Loucy (cell line): ENCODE measurements at regions not wholly inside any gene's neighbourhood (a gene's known extent, or its start where the extent isn't known, plus 50 kb on each side); places are given as distances from the start of the nearest gene placed in this dataset.

Source experiments
- EZH2phosphoT487 ChIP-seq: fragments of 200-600 bp; IDR thresholded peaks from 2 replicates; pipeline ENCODE4 v1.6.1; 2018; ENCODE audit warnings: antibody characterized with exemption, mild to moderate bottlenecking, moderate library complexity, borderline replicate concordance
- TF ChIP-seq, protein P1 (sequence below): fragments of 200-600 bp; sonication (generic); conservative IDR thresholded peaks from 2 replicates; pipeline ENCODE4 v1.5.1; 2014; ENCODE audit warnings: mild to moderate bottlenecking, antibody characterized with exemption, low read length

DNA sequence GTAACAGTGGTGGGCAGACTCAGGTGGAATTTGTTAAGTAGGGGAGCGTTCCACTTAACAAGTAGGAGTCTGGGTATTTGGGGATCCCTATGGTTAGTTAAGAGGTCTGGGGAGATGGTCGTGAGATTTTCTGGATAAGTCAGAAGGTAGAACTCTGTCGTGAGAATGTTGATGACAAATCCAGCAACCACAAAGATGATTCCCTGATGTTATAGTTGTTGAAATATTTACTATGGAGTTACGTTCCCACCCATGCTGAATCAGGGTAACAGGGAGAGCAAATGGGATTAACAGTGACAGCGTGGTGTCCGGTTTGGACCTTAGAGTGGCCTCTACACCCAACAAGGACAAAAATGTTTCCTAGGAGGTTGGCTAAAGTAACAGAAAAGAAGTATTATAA, 110.8 kb downstream of the MFSD1 start:
- TF ChIP-seq, protein P1, sequence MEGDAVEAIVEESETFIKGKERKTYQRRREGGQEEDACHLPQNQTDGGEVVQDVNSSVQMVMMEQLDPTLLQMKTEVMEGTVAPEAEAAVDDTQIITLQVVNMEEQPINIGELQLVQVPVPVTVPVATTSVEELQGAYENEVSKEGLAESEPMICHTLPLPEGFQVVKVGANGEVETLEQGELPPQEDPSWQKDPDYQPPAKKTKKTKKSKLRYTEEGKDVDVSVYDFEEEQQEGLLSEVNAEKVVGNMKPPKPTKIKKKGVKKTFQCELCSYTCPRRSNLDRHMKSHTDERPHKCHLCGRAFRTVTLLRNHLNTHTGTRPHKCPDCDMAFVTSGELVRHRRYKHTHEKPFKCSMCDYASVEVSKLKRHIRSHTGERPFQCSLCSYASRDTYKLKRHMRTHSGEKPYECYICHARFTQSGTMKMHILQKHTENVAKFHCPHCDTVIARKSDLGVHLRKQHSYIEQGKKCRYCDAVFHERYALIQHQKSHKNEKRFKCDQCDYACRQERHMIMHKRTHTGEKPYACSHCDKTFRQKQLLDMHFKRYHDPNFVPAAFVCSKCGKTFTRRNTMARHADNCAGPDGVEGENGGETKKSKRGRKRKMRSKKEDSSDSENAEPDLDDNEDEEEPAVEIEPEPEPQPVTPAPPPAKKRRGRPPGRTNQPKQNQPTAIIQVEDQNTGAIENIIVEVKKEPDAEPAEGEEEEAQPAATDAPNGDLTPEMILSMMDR: no peak
- no peak for TF ChIP-seq EZH2phosphoT487
